SK-N-SH treated with all-trans-retinoic acid at 6 μM for 48 hours (cell line): ENCODE measurements at regions not wholly inside any gene's neighbourhood (a gene's known extent, or its start where the extent isn't known, plus 50 kb on each side); places are given as distances from the start of the nearest gene placed in this dataset.

Source experiments
- CREB5 ChIP-seq: fragments of 250-450 bp; sonication (Bioruptor Pico); IDR thresholded peaks from 2 replicates; pipeline ENCODE4 v1.5.1; 2020; ENCODE audit warnings: low read depth, mild to moderate bottlenecking, moderate library complexity
- ESRRG ChIP-seq: fragments of 250-450 bp; sonication (Bioruptor Pico); IDR thresholded peaks from 2 replicates; pipeline ENCODE4 v1.6.1; 2021; ENCODE audit warnings: mild to moderate bottlenecking
- GLIS3 ChIP-seq: fragments of 250-450 bp; sonication (Bioruptor Pico); IDR thresholded peaks from 2 replicates; pipeline ENCODE4 v1.5.0; 2020; ENCODE audit warnings: mild to moderate bottlenecking, moderate library complexity
- ISL1 ChIP-seq: fragments of 250-450 bp; sonication (Bioruptor Pico); IDR thresholded peaks from 2 replicates; pipeline ENCODE4 v2.1.2; 2022; ENCODE audit warnings: mild to moderate bottlenecking, moderate library complexity
- TCF4 ChIP-seq: fragments of 250-450 bp; sonication (Bioruptor Pico); IDR thresholded peaks from 2 replicates; pipeline ENCODE4 v1.8.0; 2021; ENCODE audit warnings: mild to moderate bottlenecking, moderate library complexity, borderline replicate concordance
- TSHZ2 ChIP-seq: fragments of 250-450 bp; sonication (Bioruptor Pico); IDR thresholded peaks from 2 replicates; pipeline ENCODE4 v1.5.0; 2020; ENCODE audit warnings: mild to moderate bottlenecking, moderate library complexity
- ZC3H10 ChIP-seq: fragments of 250-450 bp; sonication (Bioruptor Pico); IDR thresholded peaks from 2 replicates; pipeline ENCODE4 v1.5.1; 2021; ENCODE audit warnings: mild to moderate bottlenecking, moderate library complexity
- ZFP3 ChIP-seq: fragments of 250-450 bp; sonication (Bioruptor Pico); IDR thresholded peaks from 2 replicates; pipeline ENCODE4 v1.5.0; 2020; ENCODE audit warnings: mild to moderate bottlenecking, moderate library complexity
- ZFP30 ChIP-seq: fragments of 450-650 bp; formaldehyde crosslinking; IDR thresholded peaks from 2 replicates; pipeline ENCODE4 v1.5.0; 2022; ENCODE audit warnings: mild to moderate bottlenecking, moderate library complexity
- TF ChIP-seq, protein P1 (sequence below): fragments of 250-450 bp; sonication (Bioruptor Pico); IDR thresholded peaks from 2 replicates; pipeline ENCODE4 v1.8.0; 2021; ENCODE audit warnings: low read depth, mild to moderate bottlenecking, moderate library complexity, borderline replicate concordance

DNA sequence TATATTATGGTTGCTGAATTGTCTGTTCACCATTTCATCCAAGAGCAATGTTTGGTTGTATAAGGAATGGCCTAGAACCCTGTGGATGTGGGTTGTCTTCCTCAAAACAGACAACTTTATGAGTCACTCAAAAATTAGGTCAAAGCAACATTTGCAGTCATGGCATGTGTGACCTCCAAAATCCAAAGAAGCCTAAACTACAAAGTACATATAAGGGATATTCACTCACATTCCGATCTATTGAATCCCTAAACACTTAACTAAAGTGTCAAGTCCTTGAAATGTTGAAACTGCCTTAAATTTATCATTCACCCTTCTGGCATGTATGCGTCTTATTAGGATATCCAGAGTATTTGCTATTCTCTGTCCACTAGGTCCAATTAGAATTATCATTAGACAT lies 491.5 kb downstream of the NUF2 start:
- TF ChIP-seq, protein P1, sequence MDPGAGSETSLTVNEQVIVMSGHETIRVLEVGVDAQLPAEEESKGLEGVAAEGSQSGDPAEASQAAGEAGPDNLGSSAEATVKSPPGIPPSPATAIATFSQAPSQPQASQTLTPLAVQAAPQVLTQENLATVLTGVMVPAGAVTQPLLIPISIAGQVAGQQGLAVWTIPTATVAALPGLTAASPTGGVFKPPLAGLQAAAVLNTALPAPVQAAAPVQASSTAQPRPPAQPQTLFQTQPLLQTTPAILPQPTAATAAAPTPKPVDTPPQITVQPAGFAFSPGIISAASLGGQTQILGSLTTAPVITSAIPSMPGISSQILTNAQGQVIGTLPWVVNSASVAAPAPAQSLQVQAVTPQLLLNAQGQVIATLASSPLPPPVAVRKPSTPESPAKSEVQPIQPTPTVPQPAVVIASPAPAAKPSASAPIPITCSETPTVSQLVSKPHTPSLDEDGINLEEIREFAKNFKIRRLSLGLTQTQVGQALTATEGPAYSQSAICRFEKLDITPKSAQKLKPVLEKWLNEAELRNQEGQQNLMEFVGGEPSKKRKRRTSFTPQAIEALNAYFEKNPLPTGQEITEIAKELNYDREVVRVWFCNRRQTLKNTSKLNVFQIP = no peak
- no peak for TF ChIP-seq ZC3H10 (CRISPR knock-in tag)
- no peak for TF ChIP-seq CREB5
- TF ChIP-seq GLIS3 (CRISPR knock-in tag) = no peak
- no peak for TF ChIP-seq TCF4
- no peak for TF ChIP-seq ZFP3 (CRISPR knock-in tag)
- no peak for TF ChIP-seq TSHZ2 (CRISPR knock-in tag)
- TF ChIP-seq ESRRG (CRISPR knock-in tag) = no peak
- TF ChIP-seq ISL1 (CRISPR knock-in tag) = no peak
- no peak for TF ChIP-seq ZFP30 (CRISPR knock-in tag)
